ENCODE measurements at regions not wholly inside any gene's neighbourhood (a gene's known extent, or its start where the extent isn't known, plus 50 kb on each side); places are given as distances from the start of the nearest gene placed in this dataset.

GRCh38 chr12:45675534-45675933 is 54.0 kb upstream of the ARID2 start:
- TF ChIP-seq EZH2 (optimal IDR thresholded peaks at IDR 0.05; ENCODE audit: low read depth, low read length), result no peak
- no peak for TF ChIP-seq CTCF (IDR thresholded peaks at IDR 0.05; ENCODE audit: low read length)

Measured in MM.1S (cell line).